ENCODE measurements at regions not wholly inside any gene's neighbourhood (a gene's known extent, or its start where the extent isn't known, plus 50 kb on each side); places are given as distances from the start of the nearest gene placed in this dataset.

DNA sequence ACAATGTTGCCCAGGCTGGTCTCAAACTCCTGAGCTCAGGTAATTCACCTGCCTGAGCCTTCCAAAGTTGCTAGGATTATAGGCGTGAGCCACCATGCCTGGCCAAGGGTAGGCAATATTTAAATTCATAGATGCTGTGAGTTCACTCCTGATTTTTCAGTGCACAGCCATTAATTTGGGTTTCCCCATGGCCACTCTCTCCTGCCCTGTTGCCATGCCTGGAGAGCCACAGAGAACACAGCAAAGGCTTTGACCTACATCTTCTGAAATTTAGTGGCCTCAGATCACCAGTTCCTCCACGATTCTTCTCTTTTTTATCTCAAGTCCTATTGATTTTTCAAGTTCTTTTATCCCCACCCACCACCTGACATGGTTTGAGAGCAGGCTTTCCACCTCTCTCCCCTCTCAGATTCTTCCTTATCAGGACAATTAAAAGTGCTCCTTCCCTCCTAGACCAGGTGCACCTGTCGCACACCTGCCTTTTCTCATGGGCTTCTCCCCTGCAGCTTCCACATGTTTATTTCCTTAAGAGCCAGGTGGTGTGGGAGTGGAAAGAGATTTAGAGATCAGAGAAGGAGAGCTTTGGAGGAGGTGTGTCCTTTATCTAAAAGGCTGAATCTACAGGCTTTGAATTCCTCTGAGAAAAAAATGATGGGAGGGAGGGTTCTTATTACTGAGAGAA is 123.8 kb downstream of the ADRA2A start:
- no peak for DNase-seq (ENCODE audit: low read depth in 1 of 2, low spot score in 1 of 2)

DNA sequence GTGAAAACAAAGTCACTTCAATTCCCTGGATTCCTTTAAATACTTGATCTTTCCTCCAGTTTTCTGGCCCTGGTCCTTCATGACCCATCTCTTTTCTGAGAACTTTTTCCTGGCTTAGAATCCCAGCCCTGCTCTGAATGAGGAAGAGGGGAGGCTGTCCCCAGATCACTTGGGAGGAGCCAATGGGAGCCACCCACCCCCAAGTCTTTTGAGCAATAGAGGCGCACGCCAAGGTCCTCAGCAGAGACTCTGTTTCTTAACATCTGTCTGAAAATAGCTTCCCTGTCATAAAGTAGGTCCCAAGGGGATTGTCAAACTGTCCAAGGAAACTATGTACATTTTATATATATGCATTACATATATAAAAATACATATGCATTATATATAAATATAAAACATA is 126.8 kb downstream of the ADRA2A start:
- no peak for DNase-seq (ENCODE audit: low read depth in 1 of 2, low spot score in 1 of 2)

DNA sequence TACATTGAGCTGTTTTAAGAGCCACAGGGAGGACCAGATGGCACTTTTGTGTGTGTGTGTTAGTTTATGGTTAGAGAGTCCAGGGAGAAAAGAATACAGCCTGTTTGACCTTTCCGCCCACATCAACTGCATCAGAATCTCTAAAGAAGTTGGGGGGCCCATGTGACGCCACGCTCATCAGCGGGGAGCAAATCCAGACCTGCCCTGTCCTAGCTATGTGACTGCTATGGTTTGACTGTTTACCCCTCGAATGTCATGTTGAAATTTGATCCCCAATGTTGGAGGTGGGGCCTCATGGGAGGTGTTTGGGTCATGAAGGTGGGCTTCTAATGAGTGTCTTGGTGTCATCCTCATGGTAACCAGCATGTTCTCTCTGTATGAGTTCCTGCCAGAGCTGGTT is 128.0 kb downstream of the ADRA2A start:
- no peak for DNase-seq (ENCODE audit: low read depth in 1 of 2, low spot score in 1 of 2)

DNA sequence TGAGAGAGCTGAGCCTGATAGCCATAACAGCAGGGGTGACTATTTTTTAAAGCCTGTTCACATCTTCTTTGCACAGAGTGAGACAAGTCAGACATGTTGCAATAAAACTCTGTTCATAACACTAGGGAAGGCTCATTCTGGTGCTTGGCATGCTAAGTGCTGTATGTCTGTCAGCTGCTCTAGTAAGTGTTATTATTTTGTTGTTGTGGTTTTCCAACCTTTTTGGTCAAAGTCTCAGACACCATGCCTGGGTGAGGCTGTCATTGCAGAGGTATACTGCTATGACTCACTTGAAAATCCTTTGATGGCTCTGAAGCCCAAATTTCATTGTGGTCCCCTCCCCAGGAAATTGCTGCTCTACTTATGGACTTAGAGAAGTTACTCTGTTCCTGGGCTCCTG is 129.7 kb downstream of the ADRA2A start:
- DNase-seq (ENCODE audit: low read depth in 1 of 2, low spot score in 1 of 2): no peak

DNA sequence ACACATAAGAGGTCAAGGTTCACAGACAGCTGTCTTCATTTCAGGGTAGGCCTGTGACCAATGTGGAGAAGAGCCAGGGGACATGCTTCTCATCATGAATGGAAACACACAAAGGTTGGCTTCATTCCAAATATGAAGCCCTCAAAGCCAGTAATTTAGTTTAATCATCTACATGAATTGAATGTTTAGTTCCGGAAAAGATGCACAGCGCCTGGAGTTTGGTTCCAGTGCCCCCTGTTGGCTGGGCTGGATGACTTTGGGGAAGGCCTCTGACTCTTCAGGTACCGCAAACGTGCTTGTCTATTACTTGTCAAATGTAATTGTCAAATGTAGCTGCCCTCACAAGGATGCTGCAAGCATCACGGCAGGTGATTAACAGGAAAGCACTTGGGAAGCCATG is 130.7 kb downstream of the ADRA2A start:
- no peak for DNase-seq (ENCODE audit: low read depth in 1 of 2, low spot score in 1 of 2)

DNA sequence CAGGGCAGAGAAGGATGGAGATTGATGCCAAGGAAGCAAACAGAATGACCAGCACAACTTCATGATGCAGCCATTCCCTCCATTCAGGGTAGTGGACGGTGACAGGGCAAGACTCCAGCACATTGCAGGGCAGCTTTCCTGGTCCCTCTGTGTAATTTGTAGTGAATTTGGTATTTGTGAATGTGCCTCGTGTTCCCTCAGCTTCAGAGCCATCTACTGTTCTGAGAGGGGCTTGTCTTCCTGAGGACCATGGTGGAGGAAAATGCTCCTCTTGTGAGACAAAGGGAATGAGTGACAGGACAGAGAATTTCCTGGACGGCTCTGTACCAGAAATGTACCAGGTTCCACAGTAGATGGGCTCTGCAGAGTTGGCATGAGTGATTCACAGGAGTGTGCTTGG is 132.1 kb downstream of the ADRA2A start:
- DNase-seq (ENCODE audit: low read depth in 1 of 2, low spot score in 1 of 2): no peak

DNA sequence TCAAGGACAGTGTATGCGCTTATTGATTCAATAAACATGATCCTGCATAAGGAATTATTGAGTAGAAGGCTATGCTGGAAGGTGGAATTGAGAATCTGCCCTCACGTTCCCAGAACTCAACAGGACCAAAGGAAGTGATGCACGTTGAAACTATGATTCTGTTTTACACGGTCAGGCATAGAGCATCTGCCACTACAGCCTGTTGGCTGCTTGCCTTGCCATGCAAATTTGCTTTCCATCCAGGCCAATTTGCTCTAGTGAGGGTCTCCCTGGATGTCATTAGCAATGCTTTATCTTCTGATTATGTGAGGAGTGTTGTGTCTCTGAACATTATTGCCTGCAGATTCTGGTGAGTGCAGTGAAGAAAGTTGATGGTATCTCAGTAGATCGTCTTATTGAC is 132.9 kb downstream of the ADRA2A start:
- no peak for DNase-seq (ENCODE audit: low read depth in 1 of 2, low spot score in 1 of 2)

DNA sequence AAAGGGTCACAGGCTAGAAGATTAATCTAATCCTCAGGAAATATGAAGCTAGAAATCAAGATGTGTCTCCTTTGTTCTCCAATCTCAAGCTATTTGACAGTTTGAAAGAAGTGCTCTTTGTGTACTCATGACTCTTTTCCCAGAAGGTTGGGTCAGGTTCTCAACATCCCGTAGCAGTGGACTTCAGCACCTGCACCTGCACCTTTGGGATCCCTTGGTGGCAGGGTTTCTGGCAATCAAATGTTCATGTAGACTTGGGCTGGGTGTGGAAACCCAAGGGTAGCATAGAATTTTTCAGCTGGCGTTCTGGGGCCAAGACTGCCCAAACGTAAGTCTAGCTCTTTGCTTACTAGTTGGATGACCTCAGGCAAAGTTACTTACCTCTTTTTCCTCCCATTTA is 134.4 kb downstream of the ADRA2A start:
- no peak for DNase-seq (ENCODE audit: low read depth in 1 of 2, low spot score in 1 of 2)

DNA sequence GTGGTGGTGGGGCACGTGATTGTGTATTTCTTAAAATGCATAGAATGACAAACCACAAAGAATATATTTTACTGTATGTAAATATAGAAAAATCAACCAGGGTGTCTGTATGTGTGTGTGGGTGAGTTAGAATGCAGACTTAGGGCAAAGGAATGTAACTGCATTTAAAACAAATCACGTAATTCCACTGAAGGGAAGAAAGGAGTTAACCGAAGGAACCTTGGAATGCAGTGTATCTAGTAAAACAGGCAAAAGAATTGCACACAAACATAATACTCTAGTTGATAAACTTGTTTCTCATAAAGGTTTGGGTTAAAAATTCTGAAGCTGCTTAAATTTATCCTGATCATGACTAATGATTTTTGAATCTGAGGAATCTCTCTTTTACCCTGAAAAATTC is 134.9 kb downstream of the ADRA2A start:
- DNase-seq (ENCODE audit: low read depth in 1 of 2, low spot score in 1 of 2): no peak

DNA sequence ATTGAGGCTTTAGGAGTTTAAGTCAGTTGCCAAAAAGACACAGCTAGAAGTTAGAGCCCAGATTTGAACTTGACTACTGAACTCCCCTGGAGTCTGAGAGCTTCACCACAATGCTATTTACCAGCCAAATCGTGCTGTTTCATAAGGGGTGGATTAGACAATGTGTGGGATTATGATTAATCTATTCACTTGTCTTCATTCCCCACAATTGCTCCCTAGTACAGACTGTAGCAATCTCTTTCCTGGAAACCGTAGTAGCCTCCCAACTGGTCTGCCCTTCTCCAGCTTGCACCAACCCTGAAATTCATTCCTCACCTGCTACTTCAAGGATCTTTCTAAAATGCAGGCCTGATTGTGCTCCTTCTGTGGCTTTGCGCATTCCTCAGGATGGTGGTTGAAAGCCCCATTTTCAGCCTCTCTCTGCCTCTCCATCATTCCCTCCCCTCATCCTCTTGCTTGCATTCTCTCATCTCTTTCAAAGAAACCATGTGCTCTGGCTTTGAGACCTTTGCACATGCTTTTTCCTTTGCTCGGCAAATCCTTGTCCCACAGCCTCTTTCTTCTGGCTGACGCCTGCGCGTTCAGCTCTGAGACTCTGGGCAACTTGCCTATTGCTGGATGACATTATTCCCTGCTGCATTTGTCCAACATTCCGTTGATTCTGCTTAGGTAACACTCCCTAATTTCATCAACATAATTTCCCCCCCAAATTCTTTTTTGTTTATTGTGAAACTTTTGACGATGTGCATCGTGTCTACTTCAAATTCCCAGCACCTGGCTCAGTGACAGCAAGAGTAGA is 145.1 kb downstream of the ADRA2A start:
- DNase-seq (ENCODE audit: low read depth in 1 of 2, low spot score in 1 of 2): no peak

DNA sequence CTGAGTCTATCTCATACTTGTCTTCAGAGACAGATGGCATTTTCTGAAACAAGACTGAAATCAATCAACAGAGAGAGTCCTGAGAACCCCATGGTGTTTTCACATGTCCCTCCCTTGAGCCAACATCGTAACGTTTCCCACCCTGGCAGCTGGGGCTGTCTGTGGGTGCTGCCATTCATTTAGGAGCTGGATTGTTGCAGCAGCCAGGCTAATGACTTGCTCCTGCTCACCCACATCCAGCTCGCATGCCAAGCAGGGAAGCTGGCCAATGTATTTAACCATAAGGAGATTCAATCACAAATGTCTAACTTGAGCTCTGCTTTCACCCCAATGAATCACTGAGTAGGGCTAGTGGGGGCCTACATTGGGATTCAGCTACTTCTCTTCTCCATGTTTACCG is 146.1 kb downstream of the ADRA2A start:
- DNase-seq (ENCODE audit: low read depth in 1 of 2, low spot score in 1 of 2): no peak

DNA sequence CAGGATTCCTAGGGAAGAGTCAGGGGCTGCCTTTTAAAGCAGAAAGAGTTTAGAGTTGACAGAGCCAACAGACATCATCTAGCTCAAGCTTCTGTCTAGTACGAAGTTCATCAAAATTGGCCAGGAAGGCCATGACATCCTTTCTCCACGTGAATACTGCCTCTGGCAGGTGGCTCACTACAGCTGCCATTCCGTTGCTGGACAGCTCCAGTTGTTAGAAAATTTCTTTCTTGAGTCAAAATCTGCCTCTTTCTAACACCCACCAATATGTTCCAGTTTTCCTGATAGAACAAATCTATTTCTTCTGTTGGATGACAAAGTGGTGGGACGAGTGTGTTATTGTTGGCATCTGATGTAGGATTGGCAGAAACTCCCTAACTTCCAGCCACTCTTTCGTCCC is 154.9 kb downstream of the ADRA2A start:
- no peak for DNase-seq (ENCODE audit: low read depth in 1 of 2, low spot score in 1 of 2)

DNA sequence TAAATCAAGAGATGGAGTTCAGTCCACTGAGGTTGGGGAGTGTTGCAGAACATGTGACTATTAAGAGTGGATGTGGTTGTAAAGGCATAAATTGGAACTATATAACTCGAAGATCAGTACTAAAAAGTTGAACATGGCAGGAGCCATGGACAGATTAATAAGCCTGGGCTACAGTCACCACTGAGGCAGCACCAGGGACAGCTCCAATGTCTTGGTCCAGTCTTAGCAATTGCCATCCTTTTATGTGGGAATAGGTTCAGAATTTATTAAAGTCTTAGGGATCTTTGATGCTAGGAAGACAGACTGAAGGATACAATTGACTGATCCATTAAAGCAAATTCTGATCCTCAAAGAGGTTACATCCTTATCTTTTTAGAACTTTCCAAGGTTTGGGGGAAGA is 156.6 kb downstream of the ADRA2A start:
- no peak for DNase-seq (ENCODE audit: low read depth in 1 of 2, low spot score in 1 of 2)

DNA sequence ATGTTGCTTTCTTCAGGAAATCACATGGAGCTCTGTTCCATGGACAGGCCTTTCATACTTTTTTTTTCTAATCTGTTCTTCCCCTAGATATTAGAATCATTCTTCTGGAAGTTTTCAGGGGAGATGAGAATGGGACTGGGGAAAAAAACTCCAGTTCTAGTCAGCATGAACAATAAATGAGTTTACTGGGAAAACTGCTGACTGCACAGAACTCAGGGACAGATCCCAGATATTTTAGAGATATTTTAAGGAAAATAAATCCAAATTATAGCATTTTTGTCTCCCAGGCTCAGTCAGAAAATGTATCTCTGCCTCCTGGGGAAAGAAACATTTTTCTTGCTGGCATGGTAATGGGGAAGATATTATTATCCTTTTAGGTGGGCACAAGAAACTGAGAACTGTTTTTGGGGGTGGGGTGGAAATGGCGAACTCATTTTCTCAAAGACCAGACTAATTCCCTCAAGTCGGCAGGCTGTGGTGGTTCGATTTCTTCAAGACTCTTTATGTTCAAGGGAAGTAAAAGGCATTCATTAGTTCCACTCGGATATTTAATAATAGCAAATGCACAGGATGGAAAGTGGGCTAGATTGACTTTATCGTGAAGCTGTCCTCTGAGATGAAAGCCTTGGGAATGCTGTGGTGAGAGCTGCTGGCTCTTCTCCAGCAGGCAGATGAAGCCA is 157.5 kb downstream of the ADRA2A start:
- DNase-seq (ENCODE audit: low read depth in 1 of 2, low spot score in 1 of 2): no peak

DNA sequence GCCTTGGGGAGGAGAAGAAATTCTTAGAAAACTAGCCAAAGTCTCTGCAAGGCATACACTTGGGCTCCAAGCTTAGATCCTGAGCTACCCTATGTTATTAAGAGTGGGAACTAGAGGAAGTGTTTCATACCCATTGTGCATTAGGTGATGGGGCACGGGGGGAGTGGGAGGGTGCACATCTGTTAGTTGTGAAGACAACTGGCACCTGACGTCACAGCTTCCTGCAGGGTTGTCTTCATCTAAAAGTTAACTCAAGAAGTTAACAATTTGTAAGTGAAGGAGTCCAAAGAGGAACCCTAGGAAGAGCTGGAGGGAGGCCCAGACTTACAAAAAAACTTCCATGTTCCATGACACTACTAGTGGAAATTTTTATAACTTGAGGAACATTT is 158.1 kb downstream of the ADRA2A start:
- DNase-seq (ENCODE audit: low read depth in 1 of 2, low spot score in 1 of 2): no peak

DNA sequence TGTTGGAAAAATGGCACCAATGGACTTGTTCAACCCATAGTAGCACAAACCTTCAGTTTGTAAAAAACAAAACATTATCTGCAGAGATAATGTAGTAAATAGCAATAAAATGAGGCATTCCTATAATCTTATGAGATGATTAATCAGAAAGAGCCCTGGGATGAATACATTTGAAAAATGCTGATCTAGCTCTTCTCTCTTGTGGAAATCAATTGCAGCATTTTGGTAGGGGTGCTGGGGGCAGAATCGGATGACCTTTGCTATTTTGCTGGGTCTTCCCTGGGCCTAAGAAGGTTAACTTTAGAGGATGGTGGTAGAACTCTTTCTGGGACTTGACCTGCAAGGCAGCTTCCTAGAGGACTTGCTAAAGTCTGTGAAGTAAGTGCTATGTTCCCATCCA is 163.5 kb downstream of the ADRA2A start:
- no peak for DNase-seq (ENCODE audit: low read depth in 1 of 2, low spot score in 1 of 2)

DNA sequence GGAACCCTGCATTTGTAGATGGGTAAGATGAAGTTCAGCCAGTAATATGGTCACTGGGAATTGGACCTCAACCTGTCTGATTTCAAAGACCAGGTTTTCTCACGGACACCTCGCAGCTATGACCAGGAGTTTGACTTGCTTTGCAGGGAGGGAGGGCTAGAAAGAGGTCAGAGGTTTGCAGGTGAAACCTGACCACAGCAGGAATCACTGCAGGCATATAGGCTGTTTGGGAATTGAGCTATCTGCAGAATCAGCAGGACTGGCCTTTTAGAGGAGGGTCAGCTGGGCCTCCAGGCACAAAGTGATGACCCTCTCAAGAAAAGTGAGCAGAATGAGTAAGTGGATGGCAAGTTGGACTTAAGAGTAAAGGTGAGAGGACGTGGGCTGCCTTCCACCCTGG is 166.3 kb downstream of the ADRA2A start:
- no peak for DNase-seq (ENCODE audit: low read depth in 1 of 2, low spot score in 1 of 2)

DNA sequence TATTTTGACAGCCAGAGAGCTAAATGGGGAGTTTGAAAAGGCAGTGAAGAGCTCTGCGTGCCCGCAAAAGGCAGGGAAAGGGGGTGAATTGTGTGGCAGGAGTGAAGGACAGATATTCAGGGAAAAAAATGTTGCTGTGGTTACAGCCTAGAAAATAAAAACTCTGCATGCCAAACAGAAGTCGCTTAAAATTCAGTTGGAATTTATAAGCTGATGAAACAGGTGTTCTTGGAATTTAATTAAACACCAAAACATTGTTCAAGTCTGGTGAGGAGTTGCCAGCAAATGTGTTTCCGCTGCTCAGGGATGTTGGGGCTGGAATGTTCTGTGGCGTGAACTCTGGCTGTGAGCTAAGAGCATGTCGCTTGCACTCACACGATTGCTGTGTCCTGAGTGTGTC is 169.3 kb downstream of the ADRA2A start:
- DNase-seq (ENCODE audit: low read depth in 1 of 2, low spot score in 1 of 2): no peak

DNA sequence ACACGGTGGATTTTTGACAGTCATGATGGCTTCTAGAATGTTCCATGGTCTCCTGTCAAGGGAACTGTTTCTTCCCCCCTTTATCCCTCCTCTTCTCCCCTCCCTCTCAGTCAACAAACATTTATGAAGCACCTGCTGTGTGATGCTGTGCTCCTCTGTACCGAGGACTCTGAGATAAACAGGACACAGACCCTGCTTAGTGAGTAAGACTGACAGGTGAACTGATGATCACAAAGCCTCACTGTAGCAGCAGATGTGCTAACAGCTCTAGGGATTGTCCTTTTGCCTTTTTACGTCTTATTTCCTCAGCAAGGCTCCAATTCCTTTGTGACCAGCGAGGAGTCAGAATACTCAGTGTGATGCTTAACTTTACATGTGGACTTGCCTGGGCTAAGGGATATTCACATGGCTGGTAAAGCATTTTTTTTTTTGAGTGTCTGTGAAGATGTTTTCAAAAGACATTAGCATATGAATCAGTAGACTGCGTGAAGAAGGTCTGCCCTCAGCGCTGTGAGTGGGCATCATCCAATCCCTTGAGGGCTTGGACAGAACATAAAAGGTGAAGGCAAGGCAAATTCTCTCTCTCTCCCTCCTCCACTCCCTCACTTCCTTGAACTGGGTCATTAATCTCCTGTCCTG is 170.1 kb downstream of the ADRA2A start:
- no peak for DNase-seq (ENCODE audit: low read depth in 1 of 2, low spot score in 1 of 2)

DNA sequence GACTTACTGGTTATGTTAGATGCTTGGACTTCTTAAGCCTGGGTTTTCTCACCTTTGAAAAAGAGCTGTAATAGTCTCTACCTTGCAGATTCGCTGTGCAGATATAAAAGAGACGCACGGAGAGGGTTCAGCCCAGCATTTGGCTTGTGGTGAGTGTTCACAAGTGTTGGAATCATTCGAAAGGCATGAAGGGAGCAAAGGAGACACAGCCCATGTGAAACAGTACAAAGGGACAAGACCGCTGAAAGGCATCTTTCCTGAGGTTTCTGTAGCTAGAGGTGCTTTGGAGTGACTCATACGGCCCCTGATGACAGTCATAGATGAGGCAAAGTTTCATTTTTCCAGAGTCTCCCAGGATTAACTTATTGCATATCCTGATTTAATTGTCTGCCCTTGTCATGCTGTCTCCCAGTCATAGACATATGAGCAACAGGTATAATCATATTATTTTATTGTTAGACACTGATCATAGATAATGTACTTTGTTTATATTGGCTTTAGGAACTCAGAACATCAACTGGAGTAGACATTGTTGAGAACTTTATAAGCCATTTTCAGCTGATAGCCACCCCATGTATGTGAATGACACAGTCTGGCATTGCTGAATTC is 171.1 kb downstream of the ADRA2A start:
- DNase-seq (ENCODE audit: low read depth in 1 of 2, low spot score in 1 of 2): no peak

DNA sequence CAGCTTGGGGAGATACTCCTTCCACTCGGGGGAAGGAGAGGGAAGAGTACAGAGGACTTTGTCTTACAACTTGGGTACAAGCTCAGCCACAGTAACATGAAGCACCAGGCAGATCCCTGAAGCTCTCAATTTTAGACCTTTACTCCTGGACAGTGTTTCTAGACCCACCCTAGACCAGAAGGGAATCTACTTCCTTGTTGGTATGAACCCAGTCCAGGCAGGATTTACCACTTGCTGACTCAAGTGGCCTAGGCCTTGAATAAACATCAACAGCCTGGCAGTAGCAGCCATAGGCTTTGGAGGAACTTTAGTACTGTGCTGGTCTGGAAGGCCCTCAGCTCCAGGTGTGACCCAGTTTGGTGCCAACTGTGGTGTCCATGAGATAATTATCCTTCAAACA is 173.1 kb downstream of the ADRA2A start:
- no peak for DNase-seq (ENCODE audit: low read depth in 1 of 2, low spot score in 1 of 2)
